Activated CD8-positive, alpha-beta T cell treated with anti-CD3 and anti-CD28 coated beads, Interleukin-2, amount 10 ng/mL, durations not matched to agents 7 days and 5 days (primary cell): ENCODE measurements at regions not wholly inside any gene's neighbourhood (a gene's known extent, or its start where the extent isn't known, plus 50 kb on each side); places are given as distances from the start of the nearest gene placed in this dataset.

Experiments
- ATAC-seq: fragments of 150-1000 bp; cut with Tn5 transposase; one replicate; pipeline ENCODE4 v1.10.0; 2021; ENCODE audit warnings: moderate library complexity
- CTCF ChIA-PET: fragments of 350-600 bp; sonication (Branson Sonifier 250); formaldehyde crosslinking; loops from one replicate; lab custom pipeline; 2021; ENCODE audit warnings: antibody characterized with exemption; lab: Charles Lee
- POLR2A ChIA-PET: fragments of 350-600 bp; sonication (Branson Sonifier 250); formaldehyde crosslinking; loops from one replicate; lab custom pipeline; 2021; ENCODE audit warnings: antibody characterized with exemption; lab: Charles Lee
- DNase-seq: peaks from one replicate; pipeline ENCODE4 v3.0.0-alpha.2; 2020
- H3K27ac Mint-ChIP-seq: one replicate; pipeline ENCODE4 v1.8.0; 2021; ENCODE audit warnings: mild to moderate bottlenecking, mixed read lengths
- H3K27me3 Mint-ChIP-seq: one replicate; pipeline ENCODE4 v1.8.0; 2021; ENCODE audit warnings: low read depth, mixed read lengths
- H3K36me3 Mint-ChIP-seq: one replicate; pipeline ENCODE4 v1.8.0; 2021; ENCODE audit warnings: low read depth, mixed read lengths
- H3K4me1 Mint-ChIP-seq: one replicate; pipeline ENCODE4 v1.8.0; 2021; ENCODE audit warnings: low read depth, mixed read lengths
- H3K4me3 Mint-ChIP-seq: one replicate; pipeline ENCODE4 v1.8.0; 2021; ENCODE audit warnings: mild to moderate bottlenecking, mixed read lengths
- H3K9me3 Mint-ChIP-seq: one replicate; pipeline ENCODE4 v1.8.0; 2022; ENCODE audit warnings: mixed read lengths; ENCODE audit not compliant: insufficient read depth

DNA sequence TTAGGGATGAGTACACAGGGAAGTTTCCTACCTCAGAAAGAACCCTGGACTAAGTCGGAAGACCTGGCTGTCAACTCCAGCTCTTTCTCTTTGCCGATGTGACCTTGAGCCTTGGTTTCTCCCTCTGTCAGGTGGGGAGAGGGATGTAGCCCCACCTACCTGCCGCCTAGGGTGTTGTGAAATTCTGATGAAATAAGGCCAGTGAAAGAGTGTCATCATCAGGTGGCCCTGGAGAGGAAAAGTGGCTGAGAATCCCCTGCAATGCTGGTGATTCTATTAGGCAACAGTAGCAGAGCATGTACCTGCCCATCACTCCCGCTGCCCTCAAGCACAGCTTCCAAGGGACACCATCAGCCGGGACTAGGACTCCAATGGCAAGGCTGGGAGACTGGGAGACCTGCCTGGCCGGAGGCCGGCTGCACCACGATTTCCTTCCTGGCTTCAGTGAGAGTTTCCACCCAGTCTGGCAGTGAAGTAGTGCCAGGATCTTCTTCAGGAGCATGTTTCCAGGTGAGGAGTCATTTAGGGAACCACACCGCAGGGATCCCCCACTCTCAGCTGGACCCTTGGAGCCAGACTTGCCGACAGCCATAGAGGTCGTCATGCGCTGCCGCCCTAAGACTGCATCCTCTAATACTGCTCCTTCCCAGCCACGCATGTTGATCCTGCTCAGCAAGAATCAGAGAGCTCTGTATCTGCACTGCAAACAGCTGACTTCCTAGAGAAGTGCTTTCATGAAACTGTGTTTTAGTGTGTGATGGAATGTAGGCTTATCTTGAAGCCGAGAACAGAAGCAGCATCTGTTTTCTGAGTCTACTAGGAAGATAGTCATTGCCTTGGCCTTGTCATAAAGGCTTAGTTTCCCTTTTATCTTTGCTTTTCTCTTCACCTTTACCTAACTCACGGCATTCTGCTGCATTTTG is 88.0 kb upstream of the F3 start:
- ChIA-PET POLR2A (no interaction called here), CTCF (no interaction called here)
- Mint-ChIP-seq H3K4me3 (no peak overlapping the region), H3K9me3 (no peaks in the 10 kb centered on the region), H3K27ac (no peak overlapping the region), H3K27me3 (peaks cover 7% of the 10 kb centered on the region), H3K36me3 (no peaks in the 10 kb centered on the region), H3K4me1 (no peaks in the 10 kb centered on the region)
- DNase-seq: no peak
- ATAC-seq: no peak

DNA sequence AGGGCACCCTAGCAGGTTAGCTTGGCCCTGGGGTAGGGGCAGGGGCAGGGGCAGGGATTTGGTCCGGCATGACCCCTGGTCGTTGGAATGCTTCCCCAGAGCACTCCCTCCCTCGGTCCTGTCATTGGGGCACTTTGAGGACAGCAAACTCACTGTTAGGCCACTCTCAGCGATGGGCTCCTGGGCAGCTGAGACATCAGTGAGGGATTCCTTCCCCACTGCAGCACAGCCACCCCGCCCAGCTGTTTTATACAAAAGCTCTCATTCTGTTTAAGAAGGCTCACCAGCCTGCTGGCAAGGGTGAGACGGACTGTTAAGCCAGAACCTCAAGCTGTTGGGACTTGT is 86.9 kb upstream of the F3 start:
- no peaks in the 10 kb centered on the region for H3K36me3 Mint-ChIP-seq
- H3K4me3 Mint-ChIP-seq: no peak overlapping the region
- ATAC-seq (no peak), DNase-seq (no peak)
- POLR2A ChIA-PET: no interaction called here
- peaks cover 5% of the 10 kb centered on the region for H3K27me3 Mint-ChIP-seq
- H3K27ac Mint-ChIP-seq: no peak overlapping the region
- CTCF ChIA-PET: no interaction called here
- no peaks in the 10 kb centered on the region for H3K4me1 Mint-ChIP-seq
- no peaks in the 10 kb centered on the region for H3K9me3 Mint-ChIP-seq

DNA sequence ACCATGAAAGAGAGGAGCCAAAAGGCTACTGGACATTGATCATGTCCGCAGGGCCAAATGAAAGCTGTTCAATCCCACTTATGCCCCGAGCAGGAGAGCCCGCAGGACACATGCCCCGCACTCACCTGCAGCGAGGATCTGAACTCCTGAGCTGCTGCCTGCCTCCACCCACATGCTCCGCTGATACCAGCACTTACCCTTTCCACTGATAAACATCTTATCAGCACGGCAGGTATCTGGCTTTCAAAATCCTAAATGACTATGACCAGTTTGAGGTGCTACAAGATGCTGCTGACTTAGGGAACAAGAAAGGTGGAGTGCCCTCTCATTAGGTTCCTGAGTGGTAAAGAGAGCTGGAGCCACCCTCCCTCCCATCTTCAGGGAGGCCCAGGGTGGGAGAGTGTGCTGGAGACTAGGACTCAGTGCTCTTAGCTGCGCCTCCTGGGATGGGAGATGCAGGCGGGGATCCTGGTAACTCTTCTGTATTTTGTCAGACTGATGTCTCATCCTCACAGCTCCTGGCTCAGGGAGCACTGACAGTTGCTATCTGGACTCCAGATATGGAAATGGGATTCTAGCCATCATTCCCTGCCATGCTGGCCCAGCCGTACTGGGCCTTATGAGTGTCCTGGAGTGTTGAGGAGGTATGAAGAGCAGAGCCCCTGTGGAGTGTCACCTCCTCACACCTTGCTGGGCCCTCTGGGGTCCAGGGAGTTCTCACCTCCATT is 86.4 kb upstream of the F3 start:
- CTCF ChIA-PET: no interaction called here
- Mint-ChIP-seq H3K4me1 (no peaks in the 10 kb centered on the region), H3K4me3 (no peak overlapping the region), H3K9me3 (no peaks in the 10 kb centered on the region), H3K27ac (no peak overlapping the region), H3K36me3 (no peaks in the 10 kb centered on the region), H3K27me3 (peaks cover 3% of the 10 kb centered on the region)
- no peak for DNase-seq
- no peak for ATAC-seq
- POLR2A ChIA-PET: no interaction called here

DNA sequence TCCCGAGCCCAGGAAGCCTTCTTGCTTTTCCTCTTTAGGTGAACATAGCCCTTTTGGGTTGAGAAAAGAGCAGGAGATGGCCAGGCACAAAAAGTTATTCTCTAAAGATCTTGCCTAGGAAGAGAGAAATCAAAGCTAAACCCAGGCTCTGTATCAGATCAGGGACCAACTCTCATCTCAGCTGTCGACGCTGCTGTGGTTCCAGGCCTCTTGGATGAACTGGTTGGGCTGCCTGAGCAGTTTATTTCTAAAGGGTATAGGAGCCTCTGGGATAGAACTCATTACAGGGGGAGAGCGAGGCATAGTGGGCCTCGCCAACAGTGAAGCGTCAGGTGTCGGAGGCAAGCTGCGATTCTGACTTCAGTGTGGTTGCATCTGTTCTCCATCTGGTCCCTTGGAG is 82.6 kb upstream of the F3 start:
- Mint-ChIP-seq H3K27ac (no peak overlapping the region), H3K4me3 (no peak overlapping the region), H3K27me3 (no peaks in the 10 kb centered on the region), H3K4me1 (no peaks in the 10 kb centered on the region), H3K9me3 (no peaks in the 10 kb centered on the region), H3K36me3 (no peaks in the 10 kb centered on the region)
- CTCF ChIA-PET: no interaction called here
- DNase-seq (no peak), ATAC-seq (no peak)
- POLR2A ChIA-PET: no interaction called here

DNA sequence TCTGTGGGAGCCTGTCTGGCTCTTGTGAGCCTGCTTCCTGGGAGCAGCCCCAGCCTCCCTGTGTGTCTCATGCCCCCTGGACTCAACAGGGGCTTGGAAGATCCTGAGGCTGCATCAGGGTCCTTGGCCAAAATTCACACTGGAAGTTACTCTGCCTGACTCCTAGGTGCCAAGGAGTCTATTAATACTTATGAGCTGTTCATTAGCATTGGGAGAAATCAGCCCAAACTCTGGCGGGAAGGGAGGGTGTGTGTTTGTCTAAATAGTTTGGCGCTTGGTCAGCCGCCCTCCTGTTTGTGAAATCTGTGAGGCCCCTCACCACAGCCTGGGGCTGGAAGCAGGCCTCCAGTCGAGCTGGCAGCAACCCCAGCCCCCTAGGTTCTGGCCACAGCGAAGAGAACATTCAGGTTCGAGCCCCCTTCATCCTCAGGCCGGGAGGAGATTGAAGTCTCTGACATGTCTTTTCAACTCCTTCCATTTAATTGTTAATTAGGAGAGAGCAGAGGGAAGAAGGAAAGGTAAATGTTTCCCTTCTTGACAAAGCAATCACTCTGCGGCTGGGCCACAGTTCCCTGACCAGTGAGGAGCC is 82.1 kb upstream of the F3 start:
- H3K4me3 Mint-ChIP-seq: no peak overlapping the region
- DNase-seq (no peak), ATAC-seq (no peak)
- H3K27me3 Mint-ChIP-seq: no peaks in the 10 kb centered on the region
- no peaks in the 10 kb centered on the region for H3K4me1 Mint-ChIP-seq
- no peak overlapping the region for H3K27ac Mint-ChIP-seq
- ChIA-PET POLR2A (no interaction called here), CTCF (no interaction called here)
- peaks cover under 1% of the 10 kb centered on the region for H3K9me3 Mint-ChIP-seq
- no peaks in the 10 kb centered on the region for H3K36me3 Mint-ChIP-seq

DNA sequence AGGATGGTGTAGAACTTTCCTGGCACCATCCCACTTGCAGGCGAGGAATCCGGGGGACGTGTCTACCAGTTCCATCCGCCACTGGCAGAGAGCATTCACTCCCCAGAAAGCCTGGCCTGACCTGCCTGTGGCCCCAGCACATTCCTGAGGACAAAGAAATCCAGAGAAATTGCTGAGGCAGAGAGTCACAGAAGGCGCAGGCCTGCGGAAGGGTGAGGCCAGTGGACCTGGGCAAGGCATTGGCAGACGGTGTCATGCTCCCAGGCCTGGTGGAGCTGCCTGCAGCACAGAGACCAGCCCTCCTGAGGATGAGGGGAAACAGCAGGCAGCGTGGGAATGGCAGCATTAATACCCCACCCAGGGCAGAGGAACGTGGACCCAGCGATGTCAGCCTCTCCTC is 81.2 kb upstream of the F3 start:
- CTCF ChIA-PET: no interaction called here
- DNase-seq (no peak), ATAC-seq (no peak)
- Mint-ChIP-seq H3K4me3 (no peak overlapping the region), H3K9me3 (peaks cover 5% of the 10 kb centered on the region), H3K36me3 (no peaks in the 10 kb centered on the region), H3K27me3 (no peaks in the 10 kb centered on the region), H3K4me1 (no peaks in the 10 kb centered on the region), H3K27ac (no peak overlapping the region)
- POLR2A ChIA-PET: no interaction called here

DNA sequence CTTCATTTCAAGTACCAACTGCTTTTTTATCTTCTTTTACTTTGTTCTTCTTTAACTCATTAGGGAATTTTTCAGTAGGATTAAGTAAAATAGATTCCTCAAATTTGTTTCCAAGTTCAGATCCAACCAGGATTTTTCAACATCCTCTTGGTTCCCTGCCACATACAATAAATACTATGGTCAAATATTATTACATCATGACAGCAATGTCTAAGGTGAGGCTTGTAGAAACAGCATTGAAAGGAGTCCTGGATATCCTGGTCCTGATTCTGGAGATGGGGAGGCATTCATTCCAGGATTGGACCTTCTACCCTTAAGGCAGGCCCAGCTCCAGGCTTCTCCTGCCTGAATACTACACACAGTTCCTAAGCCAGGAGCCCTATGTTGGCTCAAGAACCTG is 80.2 kb upstream of the F3 start:
- no peak for DNase-seq
- POLR2A ChIA-PET: no interaction called here
- no peaks in the 10 kb centered on the region for H3K4me1 Mint-ChIP-seq
- H3K9me3 Mint-ChIP-seq: peaks cover 5% of the 10 kb centered on the region
- CTCF ChIA-PET: no interaction called here
- H3K4me3 Mint-ChIP-seq: no peak overlapping the region
- no peaks in the 10 kb centered on the region for H3K27me3 Mint-ChIP-seq
- H3K36me3 Mint-ChIP-seq: no peaks in the 10 kb centered on the region
- no peak for ATAC-seq
- no peak overlapping the region for H3K27ac Mint-ChIP-seq

DNA sequence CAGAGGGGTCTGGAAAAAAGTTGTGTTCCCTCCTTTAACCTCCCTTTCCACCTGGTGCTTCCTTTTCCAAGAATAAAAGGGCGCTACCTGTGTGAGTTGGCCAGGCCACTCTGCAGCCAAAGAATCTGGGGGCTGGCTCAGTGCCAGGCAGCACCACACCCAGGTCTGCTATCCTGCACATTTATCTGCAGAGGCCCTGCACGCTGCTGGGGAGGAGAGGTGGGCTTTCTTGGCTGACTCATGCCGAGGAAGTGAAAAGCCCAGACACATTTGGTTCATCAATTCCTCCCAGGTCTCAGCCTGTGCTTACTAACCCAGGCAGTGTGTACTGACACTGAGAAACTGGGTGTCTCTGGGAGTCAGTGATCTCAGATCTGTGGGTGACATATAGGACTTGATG is 79.8 kb upstream of the F3 start:
- DNase-seq (no peak), ATAC-seq (no peak)
- H3K27ac Mint-ChIP-seq: no peak overlapping the region
- H3K9me3 Mint-ChIP-seq: peaks cover 5% of the 10 kb centered on the region
- H3K4me3 Mint-ChIP-seq: no peak overlapping the region
- CTCF ChIA-PET: no interaction called here
- POLR2A ChIA-PET: no interaction called here
- H3K27me3 Mint-ChIP-seq: no peaks in the 10 kb centered on the region
- no peaks in the 10 kb centered on the region for H3K4me1 Mint-ChIP-seq
- H3K36me3 Mint-ChIP-seq: no peaks in the 10 kb centered on the region

DNA sequence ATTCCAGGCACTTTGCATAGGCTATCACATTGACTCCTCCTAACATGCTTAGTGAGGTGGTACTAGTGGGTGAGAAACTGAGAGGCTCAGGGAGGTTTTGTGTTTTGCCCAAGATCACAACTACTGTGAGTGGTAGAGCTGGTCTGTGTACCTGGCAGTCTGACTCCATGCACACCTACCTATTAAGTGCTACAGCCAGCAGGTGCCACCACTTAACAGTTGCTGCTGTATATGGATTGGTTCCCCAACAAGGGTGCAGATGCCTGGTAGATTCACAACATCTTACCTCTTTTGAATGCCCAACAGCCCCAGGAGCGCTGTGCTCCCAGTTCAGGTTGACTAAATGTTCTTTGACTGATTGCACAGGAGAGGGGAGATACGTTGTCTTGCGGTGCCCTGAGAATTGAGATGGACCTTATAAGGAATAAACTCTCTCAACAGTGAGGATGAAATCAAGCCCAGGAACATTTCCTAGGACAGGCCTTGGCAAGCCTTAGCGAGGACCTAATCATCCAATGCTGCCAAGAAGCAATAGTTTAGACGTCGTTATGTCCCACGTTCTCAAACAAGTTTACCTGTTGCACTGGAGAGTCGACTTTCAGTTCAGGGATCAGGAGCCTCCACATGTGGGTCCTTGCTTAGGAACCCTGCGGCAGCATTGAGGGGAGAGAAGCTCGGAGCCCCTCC is 78.9 kb upstream of the F3 start:
- Mint-ChIP-seq H3K27ac (no peak overlapping the region), H3K27me3 (no peaks in the 10 kb centered on the region), H3K36me3 (no peaks in the 10 kb centered on the region), H3K4me1 (no peaks in the 10 kb centered on the region), H3K4me3 (no peak overlapping the region), H3K9me3 (peaks cover 5% of the 10 kb centered on the region)
- ChIA-PET POLR2A (no interaction called here), CTCF (no interaction called here)
- DNase-seq: no peak
- no peak for ATAC-seq

DNA sequence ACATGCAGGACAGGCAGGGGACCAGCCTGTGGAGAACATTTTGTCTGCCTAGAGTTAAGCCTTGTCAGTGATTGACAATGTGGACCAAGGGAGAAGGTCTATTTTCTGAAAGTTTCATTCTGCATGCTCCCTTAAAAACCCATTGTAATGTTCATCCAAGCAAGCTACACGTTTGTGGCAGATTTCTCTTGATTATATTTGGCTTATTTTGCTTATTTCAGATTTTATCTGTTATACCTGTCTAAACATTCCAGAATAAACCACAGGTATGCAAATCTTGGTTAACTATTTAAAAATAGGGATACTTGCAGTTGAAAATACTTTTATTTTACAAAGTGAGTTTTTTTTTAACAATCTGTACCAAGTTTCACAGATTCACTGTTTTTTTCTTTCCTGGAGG is 78.2 kb upstream of the F3 start:
- Mint-ChIP-seq H3K4me3 (no peak overlapping the region), H3K4me1 (no peaks in the 10 kb centered on the region), H3K9me3 (peaks cover 5% of the 10 kb centered on the region), H3K36me3 (no peaks in the 10 kb centered on the region), H3K27me3 (no peaks in the 10 kb centered on the region), H3K27ac (no peak overlapping the region)
- CTCF ChIA-PET: no interaction called here
- POLR2A ChIA-PET: no interaction called here
- ATAC-seq (no peak), DNase-seq (no peak)

DNA sequence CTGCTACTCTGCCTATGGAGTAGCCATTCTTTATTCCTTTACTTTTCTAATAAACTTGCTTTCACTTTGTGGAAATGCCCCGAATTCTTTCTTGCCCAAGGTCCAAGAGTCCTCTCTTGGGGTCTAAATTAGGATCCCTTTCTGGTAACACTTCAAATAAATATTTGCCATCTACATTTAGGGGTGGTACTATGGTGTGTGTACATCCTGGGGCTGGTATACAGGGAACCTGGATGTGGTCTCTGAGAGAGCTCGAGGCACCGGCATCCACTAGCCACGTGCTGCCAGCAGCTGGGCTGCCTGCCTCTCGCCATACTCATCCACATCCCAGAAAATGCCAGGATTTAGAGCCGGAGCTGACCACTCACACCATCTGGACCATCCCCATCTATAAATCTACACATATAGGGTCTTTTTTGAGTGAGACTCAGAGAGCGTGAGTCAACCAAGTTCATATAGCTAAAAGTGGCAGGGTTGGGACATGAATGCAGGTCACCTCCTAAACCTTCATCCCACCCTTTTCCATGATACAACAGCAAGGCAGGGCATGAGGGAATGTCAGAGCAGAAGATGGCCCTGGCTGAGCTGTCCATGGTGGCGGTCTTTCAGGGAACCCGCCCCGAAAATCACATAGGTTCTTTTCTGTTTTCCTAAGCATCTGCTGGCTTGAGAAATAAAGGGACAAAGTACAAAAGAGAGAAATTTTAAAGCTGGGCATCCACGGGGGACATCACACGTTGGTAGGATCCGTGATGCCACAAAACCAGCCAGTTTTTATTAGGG is 76.6 kb upstream of the F3 start:
- ATAC-seq (no peak), DNase-seq (no peak)
- H3K4me1 Mint-ChIP-seq: no peaks in the 10 kb centered on the region
- no peak overlapping the region for H3K4me3 Mint-ChIP-seq
- POLR2A ChIA-PET: no interaction called here
- H3K27me3 Mint-ChIP-seq: no peaks in the 10 kb centered on the region
- no peaks in the 10 kb centered on the region for H3K36me3 Mint-ChIP-seq
- peaks cover 5% of the 10 kb centered on the region for H3K9me3 Mint-ChIP-seq
- CTCF ChIA-PET: no interaction called here
- H3K27ac Mint-ChIP-seq: no peak overlapping the region
